A673 (cell line): ENCODE measurements at regions not wholly inside any gene's neighbourhood (a gene's known extent, or its start where the extent isn't known, plus 50 kb on each side); places are given as distances from the start of the nearest gene placed in this dataset.

Experiments
- EZH2 ChIP-seq: fragments of 200-600 bp; sonication (generic); IDR thresholded peaks from 2 replicates; pipeline ENCODE4 v1.6.1; 2017; ENCODE audit warnings: borderline replicate concordance, low read depth, mild to moderate bottlenecking, mixed read lengths, antibody characterized with exemption, low read length; ENCODE audit not compliant: poor library complexity, severe bottlenecking
- TF ChIP-seq, protein P1 (sequence below): fragments of 300-800, 200-600 bp; sonication (generic); conservative IDR thresholded peaks from 2 replicates; pipeline ENCODE4 v1.5.1; 2017; ENCODE audit warnings: low read depth, mild to moderate bottlenecking, antibody characterized with exemption, low read length, moderate library complexity, mixed read lengths

DNA sequence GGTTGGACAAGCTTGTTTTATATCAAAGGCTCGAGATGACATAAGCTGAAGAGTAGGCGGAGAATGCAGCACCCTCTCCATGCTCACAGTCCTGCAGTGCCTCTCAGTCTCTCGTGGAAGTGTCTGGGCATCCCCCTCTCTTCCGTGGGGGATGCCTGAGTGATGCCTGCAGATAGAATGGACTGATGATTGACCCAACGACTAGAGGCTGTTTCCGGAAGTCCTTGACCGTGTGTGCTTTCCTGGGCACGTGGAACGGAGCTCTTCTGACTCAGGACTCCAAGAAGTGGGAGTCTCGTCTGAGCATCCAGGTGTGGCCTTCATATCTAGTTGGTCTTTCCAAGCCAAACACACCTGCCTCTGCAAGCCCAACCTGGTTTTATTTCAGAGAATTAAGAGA lies 241.8 kb upstream of the IRX2 start:
- TF ChIP-seq EZH2, result no peak
- TF ChIP-seq, protein P1, sequence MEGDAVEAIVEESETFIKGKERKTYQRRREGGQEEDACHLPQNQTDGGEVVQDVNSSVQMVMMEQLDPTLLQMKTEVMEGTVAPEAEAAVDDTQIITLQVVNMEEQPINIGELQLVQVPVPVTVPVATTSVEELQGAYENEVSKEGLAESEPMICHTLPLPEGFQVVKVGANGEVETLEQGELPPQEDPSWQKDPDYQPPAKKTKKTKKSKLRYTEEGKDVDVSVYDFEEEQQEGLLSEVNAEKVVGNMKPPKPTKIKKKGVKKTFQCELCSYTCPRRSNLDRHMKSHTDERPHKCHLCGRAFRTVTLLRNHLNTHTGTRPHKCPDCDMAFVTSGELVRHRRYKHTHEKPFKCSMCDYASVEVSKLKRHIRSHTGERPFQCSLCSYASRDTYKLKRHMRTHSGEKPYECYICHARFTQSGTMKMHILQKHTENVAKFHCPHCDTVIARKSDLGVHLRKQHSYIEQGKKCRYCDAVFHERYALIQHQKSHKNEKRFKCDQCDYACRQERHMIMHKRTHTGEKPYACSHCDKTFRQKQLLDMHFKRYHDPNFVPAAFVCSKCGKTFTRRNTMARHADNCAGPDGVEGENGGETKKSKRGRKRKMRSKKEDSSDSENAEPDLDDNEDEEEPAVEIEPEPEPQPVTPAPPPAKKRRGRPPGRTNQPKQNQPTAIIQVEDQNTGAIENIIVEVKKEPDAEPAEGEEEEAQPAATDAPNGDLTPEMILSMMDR, result no peak
